ENCODE measurements at regions not wholly inside any gene's neighbourhood (a gene's known extent, or its start where the extent isn't known, plus 50 kb on each side); places are given as distances from the start of the nearest gene placed in this dataset.

- Mint-ChIP-seq H3K36me3 (ENCODE audit: low read depth) (no peaks in the 10 kb centered on the region), H3K27ac (no peak overlapping the region), H3K4me1 (no peaks in the 10 kb centered on the region), H3K4me3 (no peak overlapping the region), H3K27me3 (no peaks in the 10 kb centered on the region), H3K9me3 (peaks cover 3% of the 10 kb centered on the region)
- ChIA-PET POLR2A (no interaction called here), CTCF (interaction anchor here (0.6 kb wide), 1 partner anchor 98 kb away, joined by 5 read pairs; no protein-coding TSS in a partner anchor)
- no peak for DNase-seq
Measured at GRCh38 chr4:10753856-10754402, 69.4 kb upstream of the CLNK start.

DNA sequence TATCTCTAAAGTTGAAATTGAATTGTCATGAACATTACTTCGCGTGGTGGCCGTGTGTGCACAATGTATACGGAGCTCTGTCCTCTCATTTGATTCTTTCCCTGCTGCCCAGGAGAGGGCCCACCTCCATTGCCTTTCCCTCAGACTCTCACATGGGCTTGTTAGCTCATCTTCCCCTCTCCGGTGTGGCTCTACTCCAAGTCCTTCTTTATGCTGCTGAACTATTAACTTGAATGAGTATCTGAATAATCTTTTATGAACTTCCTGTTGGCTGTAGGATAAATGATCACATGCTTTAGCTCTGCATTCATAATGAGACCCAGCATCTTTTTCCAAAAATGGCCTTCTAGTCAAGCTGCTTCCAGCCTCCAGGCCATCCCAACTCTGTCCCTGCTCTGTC, 68.8 kb upstream of the CLNK start:
- Mint-ChIP-seq H3K27me3 (no peaks in the 10 kb centered on the region), H3K4me3 (no peak overlapping the region), H3K36me3 (ENCODE audit: low read depth) (no peaks in the 10 kb centered on the region), H3K9me3 (peaks cover 3% of the 10 kb centered on the region), H3K27ac (no peak overlapping the region), H3K4me1 (no peaks in the 10 kb centered on the region)
- CTCF ChIA-PET, result no interaction called here
- DNase-seq, result no peak
- POLR2A ChIA-PET, result no interaction called here

DNA sequence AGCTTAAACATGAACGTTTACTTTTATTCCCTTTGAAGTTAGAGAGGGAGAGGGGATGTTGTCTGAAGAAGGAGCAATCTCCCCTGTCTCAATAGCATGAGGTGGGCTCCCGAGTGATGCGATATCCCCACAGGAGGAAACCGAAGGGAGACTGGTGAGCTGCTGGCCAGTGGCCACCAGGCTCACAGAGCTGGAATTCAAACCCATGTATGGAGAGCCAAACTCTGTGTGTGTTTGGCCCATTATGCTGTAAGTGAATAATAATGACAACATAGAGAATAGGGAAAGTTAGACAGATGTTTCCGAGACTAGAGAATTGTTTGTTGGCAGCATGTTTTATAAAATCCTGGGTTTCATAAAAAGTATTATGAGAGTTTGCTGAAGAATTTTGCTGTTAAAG, 66.1 kb upstream of the CLNK start:
- no peaks in the 10 kb centered on the region for H3K36me3 Mint-ChIP-seq (ENCODE audit: low read depth)
- ChIA-PET CTCF (no interaction called here), POLR2A (no interaction called here)
- H3K4me3 Mint-ChIP-seq, result no peak overlapping the region
- no peaks in the 10 kb centered on the region for H3K4me1 Mint-ChIP-seq
- no peak overlapping the region for H3K27ac Mint-ChIP-seq
- no peaks in the 10 kb centered on the region for H3K27me3 Mint-ChIP-seq
- DNase-seq, result no peak
- H3K9me3 Mint-ChIP-seq, result peaks cover 3% of the 10 kb centered on the region

DNA sequence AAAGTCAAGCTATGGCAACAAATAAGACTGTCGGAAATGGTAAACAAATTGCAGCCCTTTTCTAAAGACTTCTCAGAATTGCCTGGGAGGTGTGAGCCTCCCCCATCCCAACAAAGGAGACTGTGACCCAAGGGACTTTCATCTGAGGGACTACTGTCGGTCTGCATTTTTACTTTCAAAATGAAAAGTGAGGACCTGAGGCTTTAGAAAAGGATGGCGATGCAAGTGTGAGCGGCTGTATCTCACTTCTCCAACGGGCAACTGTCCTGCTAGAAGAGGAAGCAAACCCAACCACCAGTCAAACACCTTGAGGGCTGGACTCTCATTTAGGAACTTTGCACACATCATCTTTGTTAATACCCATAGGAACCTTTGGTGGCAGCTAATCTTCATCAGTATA, 62.6 kb upstream of the CLNK start:
- H3K4me3 Mint-ChIP-seq, result no peak overlapping the region
- peaks cover 3% of the 10 kb centered on the region for H3K9me3 Mint-ChIP-seq
- H3K27ac Mint-ChIP-seq, result no peak overlapping the region
- no peaks in the 10 kb centered on the region for H3K36me3 Mint-ChIP-seq (ENCODE audit: low read depth)
- H3K4me1 Mint-ChIP-seq, result no peaks in the 10 kb centered on the region
- no peak for DNase-seq
- CTCF ChIA-PET, result no interaction called here
- no peaks in the 10 kb centered on the region for H3K27me3 Mint-ChIP-seq
- POLR2A ChIA-PET, result no interaction called here

DNA sequence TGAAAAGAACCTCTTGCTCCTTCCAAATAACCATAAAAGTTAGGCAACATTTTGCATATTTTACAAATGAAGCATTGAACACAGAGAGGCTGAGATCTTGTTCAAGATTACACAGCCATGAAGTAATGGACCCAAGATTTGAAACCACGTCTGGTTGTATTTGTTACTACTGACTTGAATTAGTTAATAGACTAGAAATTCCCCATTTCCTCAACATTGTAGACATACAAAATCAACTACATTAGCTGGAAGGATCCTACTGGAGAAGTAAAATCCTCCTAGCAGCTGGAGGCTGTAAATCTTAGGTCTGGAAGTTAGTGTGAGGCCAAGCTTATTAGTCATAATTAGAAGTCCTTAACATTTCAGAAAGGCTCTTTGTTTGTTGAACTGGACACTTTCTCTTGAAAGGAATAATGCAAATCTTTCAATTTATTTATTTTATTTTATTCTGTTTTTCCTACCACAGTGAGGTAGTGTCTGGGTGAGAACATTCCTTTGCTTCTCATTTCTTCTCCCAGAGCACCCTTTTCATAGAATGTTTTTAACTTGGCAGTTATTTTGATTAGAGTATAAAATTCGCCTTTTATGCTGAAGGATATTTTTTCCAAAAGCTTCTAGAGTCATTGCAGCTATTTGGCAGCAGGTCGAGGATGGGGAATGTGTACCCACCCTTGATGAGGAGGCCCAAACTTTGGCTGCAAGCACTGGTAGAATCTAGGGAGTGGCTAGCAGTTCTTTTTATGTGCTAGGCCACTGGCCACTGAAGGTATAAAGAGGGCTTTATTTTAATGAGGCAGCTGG, 62.0 kb upstream of the CLNK start:
- Mint-ChIP-seq H3K36me3 (ENCODE audit: low read depth) (no peaks in the 10 kb centered on the region), H3K9me3 (peaks cover 3% of the 10 kb centered on the region), H3K27ac (no peak overlapping the region), H3K4me3 (no peak overlapping the region), H3K4me1 (no peaks in the 10 kb centered on the region), H3K27me3 (no peaks in the 10 kb centered on the region)
- ChIA-PET POLR2A (no interaction called here), CTCF (no interaction called here)
- no peak for DNase-seq

DNA sequence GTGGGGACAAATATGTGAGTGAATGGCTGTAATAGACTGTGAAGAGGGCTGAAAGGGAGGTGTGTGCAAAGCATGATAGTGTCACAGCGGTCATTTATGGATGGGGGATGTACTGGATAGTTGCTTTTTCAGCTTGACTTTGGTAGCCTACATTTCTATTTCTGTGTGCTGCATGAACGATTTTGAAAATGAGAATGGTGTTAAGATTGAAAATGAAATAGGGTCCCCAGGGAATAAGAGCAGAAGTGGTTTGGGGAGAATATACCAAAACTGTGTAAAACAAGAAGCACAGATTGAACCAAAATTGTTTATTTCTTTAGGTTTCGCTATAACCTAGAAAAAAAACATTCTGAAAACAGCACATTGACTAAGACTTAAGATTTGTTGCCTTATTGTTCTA, 58.8 kb upstream of the CLNK start:
- CTCF ChIA-PET, result no interaction called here
- DNase-seq, result no peak
- Mint-ChIP-seq H3K9me3 (no peaks in the 10 kb centered on the region), H3K4me3 (no peak overlapping the region), H3K4me1 (no peaks in the 10 kb centered on the region), H3K27me3 (no peaks in the 10 kb centered on the region), H3K36me3 (ENCODE audit: low read depth) (no peaks in the 10 kb centered on the region), H3K27ac (no peak overlapping the region)
- POLR2A ChIA-PET, result no interaction called here

GRCh38 chr4:10741961-10742699, 57.6 kb upstream of the CLNK start:
- H3K27me3 Mint-ChIP-seq, result peaks cover 2% of the 10 kb centered on the region
- POLR2A ChIA-PET, result interaction anchor here (0.7 kb wide), 1 partner anchor 67 kb away, joined by 3 read pairs; no protein-coding TSS in a partner anchor
- H3K27ac Mint-ChIP-seq, result no peak overlapping the region
- no peak for DNase-seq
- no peak overlapping the region for H3K4me3 Mint-ChIP-seq
- no peaks in the 10 kb centered on the region for H3K36me3 Mint-ChIP-seq (ENCODE audit: low read depth)
- CTCF ChIA-PET, result no interaction called here
- H3K4me1 Mint-ChIP-seq, result no peaks in the 10 kb centered on the region
- H3K9me3 Mint-ChIP-seq, result peaks cover 2% of the 10 kb centered on the region

- ChIA-PET CTCF (no interaction called here), POLR2A (no interaction called here)
- DNase-seq, result no peak
- Mint-ChIP-seq H3K4me1 (no peaks in the 10 kb centered on the region), H3K9me3 (peaks cover 2% of the 10 kb centered on the region), H3K27ac (no peak overlapping the region), H3K27me3 (peaks cover 2% of the 10 kb centered on the region), H3K4me3 (no peak overlapping the region), H3K36me3 (ENCODE audit: low read depth) (no peaks in the 10 kb centered on the region)
Measured at GRCh38 chr4:10740891-10741620, 56.5 kb upstream of the CLNK start.

- Mint-ChIP-seq H3K27me3 (peaks cover 2% of the 10 kb centered on the region), H3K4me1 (no peaks in the 10 kb centered on the region), H3K27ac (no peak overlapping the region), H3K9me3 (peaks cover 2% of the 10 kb centered on the region), H3K36me3 (ENCODE audit: low read depth) (no peaks in the 10 kb centered on the region), H3K4me3 (no peak overlapping the region)
- ChIA-PET CTCF (no interaction called here), POLR2A (no interaction called here)
- DNase-seq, result no peak
Measured at GRCh38 chr4:10740251-10740650, 55.7 kb upstream of the CLNK start.

DNA sequence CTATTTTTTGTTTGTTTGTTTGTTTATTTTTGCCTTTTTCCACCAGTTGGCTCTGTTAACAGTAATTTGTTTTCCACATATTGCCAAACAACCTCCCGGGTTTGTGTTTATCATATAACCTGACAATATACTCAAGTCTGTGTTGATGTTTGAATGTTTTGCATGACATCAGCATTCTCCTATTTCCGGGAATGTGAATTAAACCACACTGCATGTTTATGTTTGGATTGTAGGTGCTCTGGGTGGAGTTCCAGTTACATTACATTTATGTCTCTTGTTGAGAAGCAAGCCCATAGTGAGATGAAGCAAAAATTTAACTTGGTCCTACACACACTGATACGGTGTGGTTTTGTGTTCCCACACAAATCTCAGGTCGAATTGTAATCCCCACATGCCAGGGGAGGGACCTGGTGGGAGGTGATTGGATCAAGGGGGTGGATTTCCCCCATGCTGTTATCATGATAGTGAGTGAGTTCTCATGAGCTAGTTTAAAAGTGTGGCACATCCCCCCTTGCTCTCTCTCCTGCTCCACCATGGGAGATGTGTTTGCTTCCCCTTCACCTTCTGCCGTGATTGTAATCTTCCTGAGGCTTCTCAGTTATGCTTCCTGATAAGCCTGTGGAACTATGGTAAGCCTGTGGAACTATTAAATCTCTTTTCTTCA, 54.4 kb upstream of the CLNK start:
- Mint-ChIP-seq H3K9me3 (peaks cover 2% of the 10 kb centered on the region), H3K27ac (no peak overlapping the region), H3K36me3 (ENCODE audit: low read depth) (no peaks in the 10 kb centered on the region), H3K4me1 (no peaks in the 10 kb centered on the region), H3K4me3 (no peak overlapping the region), H3K27me3 (peaks cover 2% of the 10 kb centered on the region)
- CTCF ChIA-PET, result no interaction called here
- POLR2A ChIA-PET, result no interaction called here
- DNase-seq, result no peak

- no peak for DNase-seq
- ChIA-PET CTCF (no interaction called here), POLR2A (no interaction called here)
Measured at GRCh38 chr4:10737337-10737736, 52.8 kb upstream of the CLNK start.

DNA sequence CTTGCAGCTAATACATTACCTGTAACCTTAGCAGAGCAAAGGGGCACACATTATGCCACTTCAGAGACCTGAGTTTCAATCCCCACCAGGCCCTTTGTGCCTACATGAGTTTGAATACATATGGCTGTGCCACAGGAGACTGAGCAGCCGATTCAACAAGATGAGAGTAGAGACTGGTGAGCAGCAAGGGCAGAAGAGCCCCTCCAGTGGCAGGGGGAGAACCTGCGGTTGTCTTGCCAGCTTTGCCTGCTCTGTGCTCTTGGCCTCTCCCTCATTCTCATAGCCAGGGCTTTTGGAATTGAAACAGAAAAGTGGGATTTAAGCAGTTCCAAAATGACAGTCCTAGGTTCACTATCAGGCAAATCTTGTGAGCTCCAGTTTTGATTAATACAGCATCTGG, 52.3 kb upstream of the CLNK start:
- Mint-ChIP-seq H3K36me3 (ENCODE audit: low read depth) (no peaks in the 10 kb centered on the region), H3K27ac (no peak overlapping the region), H3K27me3 (peaks cover 2% of the 10 kb centered on the region), H3K4me1 (peaks cover 17% of the 10 kb centered on the region), H3K9me3 (peaks cover 5% of the 10 kb centered on the region), H3K4me3 (no peak overlapping the region)
- ChIA-PET POLR2A (no interaction called here), CTCF (no interaction called here)
- DNase-seq, result no peak

More at GRCh38 chr4:10737337-10737736, 52.8 kb upstream of the CLNK start:
- H3K4me3 Mint-ChIP-seq, result no peak overlapping the region
- peaks cover 13% of the 10 kb centered on the region for H3K4me1 Mint-ChIP-seq
- no peak overlapping the region for H3K27ac Mint-ChIP-seq
- H3K36me3 Mint-ChIP-seq (ENCODE audit: low read depth), result no peaks in the 10 kb centered on the region
- H3K27me3 Mint-ChIP-seq, result peaks cover 2% of the 10 kb centered on the region
- peaks cover 5% of the 10 kb centered on the region for H3K9me3 Mint-ChIP-seq

- Mint-ChIP-seq H3K4me1 (peaks cover 23% of the 10 kb centered on the region), H3K27me3 (peaks cover 2% of the 10 kb centered on the region), H3K36me3 (ENCODE audit: low read depth) (no peaks in the 10 kb centered on the region), H3K27ac (no peak overlapping the region), H3K4me3 (no peak overlapping the region), H3K9me3 (peaks cover 5% of the 10 kb centered on the region)
- ChIA-PET POLR2A (no interaction called here), CTCF (no interaction called here)
- DNase-seq, result no peak
Measured at GRCh38 chr4:10736266-10736665, 51.7 kb upstream of the CLNK start.

Data from activated CD4-positive, alpha-beta T cell treated with anti-CD3 and anti-CD28 coated beads, Interleukin-2, amount 10 ng/mL, durations not matched to agents 7 days and 5 days (primary cell).